NCI-H2081 treated with DMSO at 0.1 percent for 48 hours (cell line): ENCODE measurements at regions not wholly inside any gene's neighbourhood (a gene's known extent, or its start where the extent isn't known, plus 50 kb on each side); places are given as distances from the start of the nearest gene placed in this dataset.

ENCODE experiments used
- DNase-seq: peaks from one replicate; lab custom pipeline; 2025; lab: John Stamatoyannopoulos, UW

DNA sequence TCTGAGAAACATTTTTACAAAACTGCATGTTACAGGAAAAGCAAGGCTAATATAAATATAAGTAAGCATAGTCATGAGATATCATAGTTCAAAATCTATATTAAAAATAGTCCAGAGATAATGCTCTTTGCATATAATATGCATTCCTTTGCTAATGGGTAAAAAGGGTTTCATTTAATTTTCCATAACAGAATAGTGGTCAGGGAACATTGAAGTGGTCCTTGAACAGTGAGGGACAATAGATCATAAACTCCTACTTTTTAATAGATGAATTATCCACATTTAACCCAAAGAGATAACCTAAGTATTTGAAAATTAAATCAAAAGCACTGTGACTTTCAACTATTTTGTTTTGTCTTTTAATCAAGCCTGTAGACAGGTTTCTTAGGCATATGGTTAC, 243.1 kb upstream of the ADGRB3 start:
- DNase-seq = no peak

GRCh38 chr6:68372991-68373390, 262.1 kb upstream of the ADGRB3 start:
- DNase-seq = no peak

GRCh38 chr6:68368845-68369244, 266.2 kb upstream of the ADGRB3 start:
- no peak for DNase-seq

DNA sequence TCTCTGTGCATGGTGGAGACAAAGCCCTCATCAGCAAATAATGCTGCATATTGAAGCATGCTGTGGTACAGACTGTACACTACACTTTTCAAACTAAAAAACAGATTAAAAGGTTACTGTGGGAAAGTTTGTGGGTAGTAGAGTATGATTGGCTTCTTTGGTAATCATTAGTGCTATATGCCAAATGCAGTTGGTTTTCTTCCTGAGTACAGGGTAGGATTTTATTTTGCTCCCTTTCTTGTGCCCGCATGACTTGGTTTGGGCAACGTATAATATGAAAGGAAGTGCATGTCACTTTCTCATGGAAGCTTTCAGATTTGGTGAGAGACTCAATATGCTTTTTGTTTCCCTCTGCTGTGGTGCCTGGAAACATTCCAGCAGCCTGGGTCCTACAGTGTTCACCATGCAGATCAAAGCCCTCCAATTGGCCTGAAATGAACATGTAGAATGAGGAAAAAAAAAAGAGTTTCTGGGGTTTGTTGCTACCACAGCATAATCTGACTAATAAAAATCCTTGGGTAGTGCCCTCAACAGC, 270.7 kb upstream of the ADGRB3 start:
- DNase-seq = no peak

DNA sequence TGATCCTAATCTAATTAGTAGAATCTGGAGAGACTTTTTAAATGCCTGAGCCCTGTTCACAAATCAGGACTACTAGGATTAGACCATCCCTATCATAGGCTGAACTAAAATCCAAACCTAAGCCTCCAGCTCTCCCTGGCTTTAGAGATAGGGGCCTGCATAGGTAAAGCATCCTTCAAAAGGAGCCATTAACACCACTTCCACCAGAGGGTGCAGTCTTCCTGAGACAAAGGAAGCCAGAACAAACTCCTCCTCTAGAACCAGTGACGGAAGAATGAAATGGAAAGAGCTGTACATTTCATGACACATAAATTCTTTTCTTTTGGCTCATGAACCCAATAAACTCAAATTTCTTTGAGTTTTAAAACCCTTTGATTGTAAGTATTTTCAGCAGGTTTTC, 291.2 kb upstream of the ADGRB3 start:
- DNase-seq = peak; percentile 48

- no peak for DNase-seq
These were observed 292.8 kb upstream of the ADGRB3 start for GRCh38 chr6:68342286-68342685.

DNA sequence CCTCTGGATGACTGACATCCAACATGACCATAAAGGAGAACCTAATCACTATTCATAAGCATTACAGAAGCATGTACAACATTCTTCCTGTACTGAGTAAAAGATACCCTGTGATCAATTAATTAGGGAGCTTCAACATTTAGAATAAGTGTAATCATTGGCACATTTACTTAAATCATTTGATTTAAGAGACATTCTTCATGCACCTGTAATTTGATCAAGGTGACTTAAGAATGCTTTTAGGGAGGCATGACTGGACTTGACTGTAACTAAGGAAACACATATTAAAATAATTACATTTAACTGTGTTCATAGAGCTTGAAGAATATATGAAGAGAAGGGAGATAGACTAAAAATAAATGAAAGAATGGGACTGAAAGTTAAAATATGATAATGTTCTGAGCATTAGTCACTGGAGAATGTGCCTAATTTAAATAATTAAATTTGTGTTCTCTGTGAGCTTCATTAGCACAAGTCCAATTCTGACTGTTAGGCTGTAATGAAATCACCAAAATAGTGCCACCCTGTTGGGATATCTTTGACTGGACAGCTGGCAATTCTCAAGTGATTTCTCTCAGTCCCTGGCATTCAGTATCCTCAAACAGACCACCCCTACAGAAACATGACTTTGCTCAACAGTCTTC, 295.5 kb upstream of the ADGRB3 start:
- no peak for DNase-seq

- DNase-seq = no peak
These were observed 301.6 kb upstream of the ADGRB3 start for GRCh38 chr6:68333442-68333841.

GRCh38 chr6:68328156-68328555, 306.9 kb upstream of the ADGRB3 start:
- DNase-seq = no peak

GRCh38 chr6:68326762-68327161, 308.3 kb upstream of the ADGRB3 start:
- DNase-seq = no peak

DNA sequence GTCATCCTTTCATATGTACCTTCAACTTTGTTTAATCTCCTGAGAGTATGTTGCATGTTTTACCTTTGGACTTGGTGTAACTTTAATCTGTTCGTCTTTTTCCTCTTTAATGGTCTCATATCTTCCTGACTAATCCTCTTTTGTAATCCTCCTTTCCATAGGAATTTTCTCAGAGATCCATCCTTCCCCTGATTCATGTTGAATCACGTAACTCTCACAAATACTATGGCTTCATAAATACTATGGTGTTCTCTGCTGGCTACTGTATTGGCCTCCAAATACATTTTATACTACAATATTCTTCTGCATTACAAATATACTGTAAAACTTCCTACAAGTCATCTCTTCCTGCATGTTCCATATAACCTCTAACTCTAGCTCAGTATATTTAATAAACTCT, 317.7 kb upstream of the ADGRB3 start:
- DNase-seq = no peak

DNA sequence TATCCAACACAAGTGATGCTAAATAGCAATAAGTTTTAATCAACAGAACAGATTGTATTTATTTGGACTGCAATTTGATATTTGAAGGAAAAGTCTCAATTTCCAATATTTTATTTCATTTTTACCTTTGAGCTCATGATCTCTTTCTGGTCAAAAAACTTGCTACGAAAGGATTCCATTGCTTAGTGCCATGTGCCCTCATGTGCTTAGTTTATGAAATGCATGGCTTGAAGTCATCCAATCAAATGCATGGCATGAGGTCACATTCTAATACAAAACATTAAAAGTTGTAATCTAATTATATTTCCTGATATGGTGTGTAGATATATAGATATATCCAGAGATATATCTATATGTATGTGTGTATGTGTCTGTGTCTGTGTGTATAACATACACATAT, 321.2 kb upstream of the ADGRB3 start:
- DNase-seq = no peak

DNA sequence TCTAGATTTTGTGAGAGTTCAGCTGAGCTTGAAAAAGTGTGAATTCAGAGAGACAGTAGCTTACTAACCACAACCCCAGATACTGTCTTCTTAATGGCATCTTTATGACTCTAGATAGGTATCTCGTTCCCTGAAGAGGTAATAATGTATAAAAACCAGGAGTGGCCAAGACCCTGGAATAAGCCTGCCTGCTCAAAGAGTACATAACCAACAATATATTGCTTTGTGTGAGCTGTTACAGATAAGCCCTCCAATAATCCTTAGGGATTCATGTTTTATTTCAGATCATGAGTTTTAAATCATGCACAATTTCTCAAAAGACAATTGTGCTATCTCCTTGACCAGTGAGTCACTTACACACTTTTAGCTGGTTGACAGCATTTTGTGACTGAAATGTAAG, 327.8 kb upstream of the ADGRB3 start:
- DNase-seq = no peak

GRCh38 chr6:68296126-68296525, 339.0 kb upstream of the ADGRB3 start:
- DNase-seq = no peak

GRCh38 chr6:68282646-68283045, 352.4 kb upstream of the ADGRB3 start:
- DNase-seq = no peak

GRCh38 chr6:68279793-68280557, 355.1 kb upstream of the ADGRB3 start:
- DNase-seq = no peak

DNA sequence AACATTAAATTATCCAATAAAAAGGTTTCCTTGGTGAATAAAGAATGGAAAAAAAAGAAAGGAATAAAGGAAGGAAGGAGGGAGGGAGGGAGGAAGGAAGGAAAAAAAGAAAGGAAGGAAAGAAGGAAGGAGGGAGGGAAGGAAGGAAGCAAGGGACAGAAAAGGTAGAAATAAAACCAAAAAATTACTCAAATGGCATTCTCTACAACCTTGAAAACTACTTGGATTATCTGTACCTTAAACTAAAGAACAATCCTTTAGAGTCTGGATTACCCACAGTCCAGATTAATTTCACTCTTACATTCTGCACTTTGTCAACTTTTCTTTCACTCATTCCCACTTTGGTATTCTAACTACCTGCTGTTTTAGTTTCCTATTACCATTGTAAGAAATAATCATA, 361.8 kb upstream of the ADGRB3 start:
- no peak for DNase-seq

- no peak for DNase-seq
These were observed 378.7 kb upstream of the ADGRB3 start for GRCh38 chr6:68256391-68256790.

GRCh38 chr6:68252632-68253031, 382.4 kb upstream of the ADGRB3 start:
- no peak for DNase-seq

DNA sequence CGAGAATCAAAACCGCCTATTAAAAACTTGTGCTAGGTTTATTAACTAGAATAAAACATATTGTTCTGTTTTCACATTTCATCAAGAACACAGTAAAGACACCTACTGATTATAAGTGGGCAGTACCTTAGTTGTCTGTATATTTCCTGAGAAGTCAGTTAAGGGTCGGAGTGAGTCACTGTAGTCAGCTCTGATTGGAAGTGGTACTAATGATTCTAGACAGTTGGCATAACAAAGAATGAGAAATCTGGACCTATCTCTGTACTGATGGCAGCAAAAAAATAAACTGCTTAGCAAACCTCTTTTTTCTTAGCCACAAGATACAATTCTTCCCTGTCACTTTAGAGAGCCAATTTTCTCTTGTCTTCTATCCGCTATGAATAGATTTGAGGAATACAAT, 387.3 kb upstream of the ADGRB3 start:
- DNase-seq = no peak

DNA sequence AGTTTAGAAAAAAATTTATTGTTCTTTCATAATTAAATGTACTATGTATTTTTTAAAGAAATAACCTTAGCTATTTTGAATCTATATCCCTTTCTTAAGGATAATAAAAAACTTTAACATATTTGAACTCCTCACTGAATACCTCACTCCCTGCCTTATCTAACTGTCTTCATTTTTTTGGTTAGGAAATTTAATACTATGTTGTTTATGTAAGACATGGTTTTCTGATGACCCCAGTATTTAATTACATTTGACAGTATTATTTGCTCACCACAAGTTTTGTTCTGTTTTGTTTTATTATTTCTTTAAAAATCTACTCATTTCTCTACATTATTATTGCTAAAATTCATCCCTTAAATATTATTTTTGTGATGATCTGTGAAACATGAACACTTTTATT, 394.4 kb upstream of the ADGRB3 start:
- DNase-seq = no peak

DNA sequence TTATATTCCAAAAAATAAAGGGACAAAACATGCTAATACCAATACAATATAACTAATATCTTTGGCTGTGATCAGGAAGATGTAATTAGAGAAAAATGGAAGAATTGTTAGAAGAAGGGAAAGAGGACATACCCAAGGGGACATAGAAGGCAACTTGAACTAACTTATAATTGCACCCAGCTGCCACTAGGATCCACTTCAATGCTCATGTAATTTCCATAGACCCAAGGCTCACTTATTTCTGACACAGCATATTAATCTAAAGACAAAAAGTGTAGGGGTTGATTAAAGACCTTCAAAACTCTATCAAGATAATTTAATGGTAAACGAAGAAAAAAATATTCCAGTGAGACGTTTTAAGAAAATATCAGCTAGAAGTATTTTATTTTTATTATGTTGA, 396.0 kb upstream of the ADGRB3 start:
- DNase-seq = no peak

DNA sequence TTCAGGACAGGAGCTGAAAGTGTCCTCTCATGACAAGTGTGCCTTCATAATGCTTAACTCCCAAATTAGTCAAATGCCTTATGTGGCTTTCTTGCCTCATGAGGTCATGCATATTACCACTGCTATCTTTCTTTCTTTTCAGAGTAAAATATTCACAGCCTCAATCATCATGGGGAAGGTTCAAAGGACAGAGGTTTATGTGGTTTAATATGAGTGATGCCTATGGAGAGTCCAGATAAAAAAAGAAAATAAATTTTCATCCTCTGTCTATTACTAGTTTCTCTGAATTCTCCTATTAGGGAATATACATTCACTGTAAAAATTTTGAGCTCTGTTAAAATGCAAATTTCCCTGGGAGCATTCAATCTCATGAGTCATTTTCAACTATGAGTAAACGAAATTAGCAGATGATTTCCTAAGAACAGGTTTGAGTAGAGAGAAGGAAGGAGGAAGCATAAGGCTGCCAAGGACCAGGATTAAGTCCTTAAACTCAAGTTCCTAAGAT, 396.9 kb upstream of the ADGRB3 start:
- no peak for DNase-seq
